ENCODE measurements at regions not wholly inside any gene's neighbourhood (a gene's known extent, or its start where the extent isn't known, plus 50 kb on each side); places are given as distances from the start of the nearest gene placed in this dataset.

- TF ChIP-seq, protein P1, sequence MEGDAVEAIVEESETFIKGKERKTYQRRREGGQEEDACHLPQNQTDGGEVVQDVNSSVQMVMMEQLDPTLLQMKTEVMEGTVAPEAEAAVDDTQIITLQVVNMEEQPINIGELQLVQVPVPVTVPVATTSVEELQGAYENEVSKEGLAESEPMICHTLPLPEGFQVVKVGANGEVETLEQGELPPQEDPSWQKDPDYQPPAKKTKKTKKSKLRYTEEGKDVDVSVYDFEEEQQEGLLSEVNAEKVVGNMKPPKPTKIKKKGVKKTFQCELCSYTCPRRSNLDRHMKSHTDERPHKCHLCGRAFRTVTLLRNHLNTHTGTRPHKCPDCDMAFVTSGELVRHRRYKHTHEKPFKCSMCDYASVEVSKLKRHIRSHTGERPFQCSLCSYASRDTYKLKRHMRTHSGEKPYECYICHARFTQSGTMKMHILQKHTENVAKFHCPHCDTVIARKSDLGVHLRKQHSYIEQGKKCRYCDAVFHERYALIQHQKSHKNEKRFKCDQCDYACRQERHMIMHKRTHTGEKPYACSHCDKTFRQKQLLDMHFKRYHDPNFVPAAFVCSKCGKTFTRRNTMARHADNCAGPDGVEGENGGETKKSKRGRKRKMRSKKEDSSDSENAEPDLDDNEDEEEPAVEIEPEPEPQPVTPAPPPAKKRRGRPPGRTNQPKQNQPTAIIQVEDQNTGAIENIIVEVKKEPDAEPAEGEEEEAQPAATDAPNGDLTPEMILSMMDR (conservative IDR thresholded peaks at IDR 0.05; ENCODE audit: low read depth, low read length), result no peak
- TF ChIP-seq EZH2 (IDR thresholded peaks at IDR 0.05; ENCODE audit: low read length, unreplicated experiment), result no peak
Observed at GRCh38 chr5:101067429-101067828, 164.3 kb upstream of the ST8SIA4 start.

Measured in PC-3 (cell line).